NCI-H524 (cell line): ENCODE measurements at regions not wholly inside any gene's neighbourhood (a gene's known extent, or its start where the extent isn't known, plus 50 kb on each side); places are given as distances from the start of the nearest gene placed in this dataset.
"Not testable (repeated sequence)": the region's sequence is repeated elsewhere in the genome, so short reads cannot be mapped to it uniquely, and the experiment has no call there.

Source experiments
- DNase-seq, 2 experiments: peaks; one replicate each; lab custom pipeline; 2025; lab: John Stamatoyannopoulos, UW

GRCh38 chr13:79988573-79988972 is 352.4 kb downstream of the SPRY2 start:
- DNase-seq = no peak

DNA sequence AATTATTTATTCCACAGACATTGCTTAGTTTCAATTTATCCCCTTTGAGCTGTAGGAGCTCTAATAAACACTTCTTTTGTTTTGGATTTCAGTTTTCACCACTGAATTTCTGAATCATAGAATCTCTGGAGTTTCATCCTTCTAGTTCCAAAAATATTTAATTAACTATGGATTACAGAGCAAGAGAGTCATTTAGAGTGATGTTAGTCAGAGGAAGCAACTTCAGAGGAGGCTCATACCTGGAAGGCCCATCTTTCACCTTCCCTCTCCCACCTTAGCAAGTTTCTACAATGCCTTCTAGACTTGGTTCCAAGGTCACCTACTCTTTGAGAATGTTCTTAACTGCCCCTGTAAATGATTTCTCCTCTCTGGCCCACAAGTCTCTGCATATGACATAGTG is 353.2 kb downstream of the SPRY2 start:
- no peak for DNase-seq

DNA sequence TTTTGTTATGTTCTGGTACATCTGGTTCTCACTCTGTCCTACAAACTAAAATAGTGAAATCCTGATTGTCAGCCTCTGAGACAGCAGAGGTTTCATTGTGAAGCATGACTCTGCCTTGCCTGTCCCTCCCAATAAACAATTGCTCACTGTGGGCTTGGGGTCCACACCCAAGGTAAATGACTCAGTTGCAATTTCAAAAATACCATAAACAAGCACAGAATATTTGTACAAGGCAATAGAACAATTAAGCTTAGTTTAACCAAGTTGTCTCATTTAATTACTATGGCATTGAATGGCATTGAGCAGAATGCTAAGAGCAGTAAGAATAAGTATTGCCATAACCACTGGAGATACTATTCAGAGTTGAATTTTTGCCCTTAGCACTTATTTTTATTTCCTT is 353.6 kb downstream of the SPRY2 start:
- no peak for DNase-seq

- DNase-seq = no peak
Observed at GRCh38 chr13:79986890-79987289, 354.0 kb downstream of the SPRY2 start.

GRCh38 chr13:79974935-79975650 is 365.8 kb downstream of the SPRY2 start:
- DNase-seq = not testable (repeated sequence)

DNA sequence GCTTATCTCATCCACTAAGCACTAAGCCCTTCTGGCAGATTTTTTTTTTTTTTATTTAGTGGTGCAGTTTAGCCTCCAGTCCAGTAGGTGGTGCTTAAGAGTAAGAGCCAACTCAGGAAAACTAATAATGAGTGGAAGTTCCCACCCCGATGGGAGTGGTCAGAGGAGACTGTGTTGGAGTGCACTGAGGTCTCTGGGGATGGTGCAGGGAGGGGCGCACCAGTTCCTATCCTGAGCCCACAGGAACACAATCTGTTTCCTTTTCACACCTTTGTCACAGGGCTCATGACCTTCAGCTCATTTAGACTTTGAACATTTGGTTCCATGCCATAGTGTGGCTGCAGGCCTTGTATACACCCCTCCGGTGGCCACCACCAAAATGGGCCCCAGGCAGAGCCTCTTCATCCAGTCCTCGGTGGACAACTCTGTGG is 367.4 kb downstream of the SPRY2 start:
- DNase-seq = peak; percentile 7 to 23

DNA sequence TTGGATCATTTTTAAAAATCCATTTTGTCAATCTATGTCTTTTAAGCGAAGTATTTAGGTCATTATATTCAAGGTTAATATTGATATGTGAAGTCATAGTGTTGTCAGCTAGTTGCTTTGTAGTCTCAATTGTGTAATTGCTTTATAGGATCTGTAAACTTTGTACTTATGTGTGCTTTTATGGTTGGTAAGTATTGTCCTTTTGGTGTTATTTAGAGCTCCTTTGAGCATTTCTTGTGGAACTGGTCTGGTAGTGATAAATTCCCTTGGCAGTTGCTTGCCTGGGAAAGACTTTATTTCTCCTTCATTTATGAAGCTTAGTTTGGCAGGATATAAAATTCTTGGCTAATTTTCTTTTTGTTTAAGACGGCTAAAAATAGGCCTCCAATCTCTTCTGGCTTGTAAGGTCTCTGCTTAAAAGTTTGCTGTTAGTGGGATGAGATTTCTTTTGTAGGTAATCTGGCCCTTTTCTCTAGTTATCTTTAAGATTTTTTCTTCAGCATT is 368.8 kb downstream of the SPRY2 start:
- no peak for DNase-seq

- no peak for DNase-seq
Observed at GRCh38 chr13:79966493-79966895, 374.4 kb downstream of the SPRY2 start.

DNA sequence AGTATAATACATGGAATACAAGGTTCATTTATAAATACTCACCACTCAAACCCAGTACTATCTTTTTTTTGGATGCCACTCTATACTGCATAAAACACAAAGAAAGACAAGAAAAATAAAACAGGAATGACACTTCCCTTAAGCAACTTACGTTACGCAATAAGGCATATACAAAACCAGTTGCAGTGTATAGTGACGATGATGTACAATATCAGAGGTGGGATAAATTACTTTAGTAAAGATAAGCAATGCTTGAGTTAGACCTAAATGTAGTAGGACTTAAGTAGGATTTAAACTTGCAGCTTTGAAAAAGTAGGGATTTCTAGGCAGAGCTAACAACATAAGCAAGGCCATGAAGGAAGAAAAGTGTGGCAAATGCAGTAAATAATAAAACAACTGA is 374.9 kb downstream of the SPRY2 start:
- no peak for DNase-seq

- DNase-seq = no peak
Observed at GRCh38 chr13:79946556-79946955, 394.4 kb downstream of the SPRY2 start.

GRCh38 chr13:79943346-79944023 is 397.4 kb downstream of the SPRY2 start:
- no peak for DNase-seq

GRCh38 chr13:79941752-79942151 is 399.2 kb downstream of the SPRY2 start:
- no peak for DNase-seq

DNA sequence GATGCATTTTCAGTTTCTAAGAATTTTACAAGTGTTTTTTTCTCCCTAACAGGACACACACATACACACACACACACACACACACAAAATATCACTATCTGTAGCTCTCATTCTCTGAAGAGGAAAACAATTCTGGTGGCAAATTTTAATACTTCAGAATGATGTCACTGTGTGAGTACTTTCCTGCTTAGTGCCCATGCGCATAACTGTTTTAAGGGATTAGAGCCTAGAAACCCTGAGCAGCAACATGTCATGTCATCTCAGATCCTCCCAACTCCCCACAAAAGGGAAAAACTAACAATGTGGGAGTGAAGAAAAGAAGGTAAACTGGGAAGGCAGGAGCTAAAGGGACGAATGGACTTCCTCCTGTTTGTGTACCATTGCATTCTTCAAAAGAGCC is 401.2 kb downstream of the SPRY2 start:
- DNase-seq = peak in 1 of 2 experiments; percentile 14

GRCh38 chr13:79937771-79938216 is 403.1 kb downstream of the SPRY2 start:
- DNase-seq = no peak

DNA sequence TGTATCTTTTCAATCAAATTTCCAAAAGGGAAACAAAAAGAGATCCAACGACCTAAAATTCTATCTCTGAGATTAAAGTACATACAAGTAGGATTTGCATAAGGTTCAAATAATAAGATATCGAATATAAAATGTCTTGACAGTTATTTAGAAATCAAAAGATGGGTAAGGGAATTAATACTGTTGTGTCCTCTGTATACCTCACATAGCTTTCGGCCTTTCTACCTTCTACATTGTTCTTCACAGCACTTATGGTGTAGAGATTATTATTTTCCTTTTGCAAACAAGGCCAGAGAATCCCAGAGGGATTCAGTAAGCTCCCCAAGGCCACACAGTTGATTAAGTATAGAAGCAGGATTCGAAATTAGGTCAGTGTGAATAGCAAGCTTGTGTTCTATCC is 403.6 kb downstream of the SPRY2 start:
- no peak for DNase-seq

DNA sequence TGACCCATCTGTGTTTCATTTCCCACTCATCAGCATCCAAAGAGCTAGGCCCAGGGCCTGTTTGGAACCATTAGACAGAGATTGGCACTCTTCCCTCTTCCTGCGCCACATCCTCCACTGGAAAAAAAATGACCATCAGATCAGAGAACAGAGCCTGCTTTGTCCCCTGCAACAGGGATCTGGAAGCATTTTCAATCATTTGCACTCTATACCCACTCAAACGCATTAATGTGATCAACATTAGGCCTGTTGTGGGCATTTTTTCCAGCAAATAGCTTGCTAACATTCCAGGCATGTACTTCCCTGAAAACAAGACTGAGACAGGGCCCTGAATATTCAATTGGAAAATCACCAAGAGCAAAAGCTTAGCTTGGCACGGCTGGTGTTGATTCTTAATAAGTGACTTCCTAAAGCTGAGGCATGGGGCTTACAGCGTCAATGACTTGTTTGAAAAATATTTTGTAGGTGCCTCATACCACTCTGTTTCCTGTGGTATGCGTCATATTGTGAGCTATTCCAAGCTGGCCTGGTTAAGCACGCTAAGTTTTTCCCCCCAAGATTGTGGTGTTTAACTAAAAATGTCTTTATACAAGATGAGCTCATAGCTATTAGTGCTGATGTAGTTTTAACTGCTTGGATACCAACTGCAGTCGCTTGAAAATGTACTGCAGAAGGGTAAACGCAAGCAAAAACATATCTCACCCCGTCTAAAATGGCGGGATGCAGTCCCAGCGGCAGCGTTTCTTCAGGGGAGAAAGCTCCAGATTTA is 404.4 kb downstream of the SPRY2 start:
- DNase-seq = no peak

- no peak for DNase-seq
Observed at GRCh38 chr13:79935121-79935520, 405.8 kb downstream of the SPRY2 start.

- no peak for DNase-seq
Observed at GRCh38 chr13:79933389-79933788, 407.5 kb downstream of the SPRY2 start.

DNA sequence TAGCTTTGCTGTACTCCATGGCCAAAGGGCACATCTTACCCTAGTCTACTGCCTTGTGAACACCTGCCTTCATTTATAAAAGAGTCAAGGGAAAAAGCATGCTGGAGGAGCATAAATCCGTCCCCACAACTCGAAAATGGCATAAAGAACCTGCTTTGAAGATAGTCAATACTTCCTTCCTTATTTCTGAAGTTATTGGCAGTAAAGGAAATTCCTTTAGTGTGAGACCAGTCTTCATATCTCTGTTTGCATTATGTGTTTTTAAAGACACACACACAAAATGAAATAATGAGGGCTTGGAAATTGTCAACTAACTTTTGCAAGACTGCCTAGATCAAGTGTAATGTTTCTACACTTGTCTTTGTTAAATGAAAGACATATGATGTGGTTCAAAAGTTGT is 408.4 kb downstream of the SPRY2 start:
- no peak for DNase-seq

DNA sequence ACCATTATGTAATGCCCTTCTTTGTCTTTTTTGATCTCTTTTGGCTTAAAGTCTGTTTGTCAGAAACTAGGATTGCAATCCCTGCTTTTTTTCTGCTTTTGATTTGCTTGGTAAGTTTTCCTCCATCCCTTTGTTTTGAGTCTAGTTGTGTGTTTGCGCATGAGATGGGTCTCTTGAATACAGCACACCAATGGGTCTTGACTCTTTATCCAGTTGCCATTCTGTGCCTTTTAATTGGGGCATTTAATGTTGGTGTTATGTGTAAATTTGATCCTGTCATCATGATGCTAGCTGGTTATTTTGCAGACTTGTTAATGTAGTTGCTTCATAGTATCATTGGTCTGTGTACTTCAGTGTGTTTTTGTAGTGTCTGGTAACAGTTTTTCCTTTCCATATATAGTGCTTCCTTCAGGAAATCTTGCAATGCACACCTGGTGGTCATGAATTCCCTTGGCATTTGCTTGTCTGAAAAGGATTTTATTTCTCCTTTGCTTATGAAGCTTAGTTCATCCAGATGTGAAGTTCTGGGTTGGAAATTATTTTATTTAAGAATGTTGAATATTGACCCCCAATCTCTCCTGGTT is 416.9 kb downstream of the SPRY2 start:
- not testable (repeated sequence) for DNase-seq

DNA sequence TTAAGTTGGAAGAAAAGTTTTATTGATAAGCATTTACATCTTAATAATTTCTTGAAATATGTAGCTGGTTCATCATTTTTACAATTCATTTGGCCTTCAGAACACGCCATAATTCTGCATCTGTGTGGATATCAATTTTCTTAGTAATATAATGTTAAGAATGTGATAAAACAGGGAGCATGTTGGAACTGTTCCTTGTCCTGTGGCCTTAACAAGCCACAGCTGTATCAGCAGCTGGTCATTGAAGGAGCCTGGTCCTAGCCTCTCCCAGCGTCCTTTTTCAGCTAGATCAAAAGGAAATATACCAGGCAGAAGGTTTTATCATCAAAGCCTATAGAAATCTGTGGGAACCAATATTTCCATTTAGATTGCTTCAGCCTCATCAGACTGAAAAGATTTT is 421.8 kb downstream of the SPRY2 start:
- no peak for DNase-seq

- no peak for DNase-seq
Observed at GRCh38 chr13:79918620-79919019, 422.3 kb downstream of the SPRY2 start.
